Osteoblast (primary cell): ENCODE measurements at regions not wholly inside any gene's neighbourhood (a gene's known extent, or its start where the extent isn't known, plus 50 kb on each side); places are given as distances from the start of the nearest gene placed in this dataset.

ENCODE experiments used
- DNase-seq: peaks from one replicate; pipeline ENCODE4 v3.0.0; 2011; ENCODE audit warnings: low spot score, mixed read lengths; ENCODE audit not compliant: insufficient read length; ENCODE audit errors: missing footprints
- H2AFZ ChIP-seq: 2 replicates; pipeline ENCODE4 v1.6.0; 2011; ENCODE audit warnings: mild to moderate bottlenecking, low read length
- H3K27ac ChIP-seq: 2 replicates; pipeline ENCODE4 v1.5.1; 2011; ENCODE audit warnings: mild to moderate bottlenecking, low read depth, low read length, moderate library complexity
- H3K27me3 ChIP-seq: 2 replicates; pipeline ENCODE4 v1.6.0; 2012; ENCODE audit warnings: mild to moderate bottlenecking, control low read depth, inconsistent platforms, low read length, moderate library complexity; ENCODE audit not compliant: insufficient read depth
- H3K36me3 ChIP-seq: 2 replicates; pipeline ENCODE4 v1.5.1; 2011; ENCODE audit warnings: mild to moderate bottlenecking, low read length, control low read depth, moderate library complexity; ENCODE audit not compliant: insufficient read depth
- H3K4me1 ChIP-seq: 2 replicates; pipeline ENCODE4 v1.5.1; 2011; ENCODE audit warnings: mild to moderate bottlenecking, low read length, control low read depth, moderate library complexity; ENCODE audit not compliant: insufficient read depth
- H3K4me2 ChIP-seq: 2 replicates; pipeline ENCODE4 v1.6.0; 2011; ENCODE audit warnings: mild to moderate bottlenecking, low read length; ENCODE audit not compliant: insufficient read depth
- H3K4me3 ChIP-seq: fragments of 200-600 bp; sonication (generic); 3 replicates; pipeline ENCODE4 v1.5.1; 2012; ENCODE audit warnings: mild to moderate bottlenecking, low read length, inconsistent platforms; ENCODE audit not compliant: insufficient read depth
- H3K79me2 ChIP-seq: 2 replicates; pipeline ENCODE4 v1.6.0; 2012; ENCODE audit warnings: mild to moderate bottlenecking, low read length, control low read depth, inconsistent platforms; ENCODE audit not compliant: insufficient read depth
- H3K9me3 ChIP-seq: 2 replicates; pipeline ENCODE4 v1.5.1; 2011; ENCODE audit warnings: low read depth, low read length, control low read depth
- H4K20me1 ChIP-seq: 2 replicates; pipeline ENCODE4 v1.6.0; 2012; ENCODE audit warnings: mild to moderate bottlenecking, low read length, control low read depth; ENCODE audit not compliant: insufficient read depth
- CTCF ChIP-seq: IDR thresholded peaks from 2 replicates; pipeline ENCODE4 v1.5.1; 2011; ENCODE audit warnings: mild to moderate bottlenecking, low read depth, low read length, moderate library complexity; ENCODE audit errors: extremely low read depth

GRCh38 chr4:144291164-144291563 is 150.6 kb upstream of the GYPA start:
- Histone ChIP-seq H3K9me3 (no peaks in the 10 kb centered on the region), H3K4me2 (no peak overlapping the region), H3K79me2 (no peaks in the 10 kb centered on the region), H3K27ac (no peak overlapping the region), H2AFZ (no peak overlapping the region), H4K20me1 (no peaks in the 10 kb centered on the region), H3K36me3 (no peaks in the 10 kb centered on the region), H3K27me3 (no peaks in the 10 kb centered on the region), H3K4me1 (no peaks in the 10 kb centered on the region), H3K4me3 (no peak overlapping the region)
- TF ChIP-seq CTCF: no peak
- no peak for DNase-seq

GRCh38 chr4:144294211-144294610 is 153.7 kb upstream of the GYPA start:
- Histone ChIP-seq H3K4me1 (no peaks in the 10 kb centered on the region), H3K27me3 (no peaks in the 10 kb centered on the region), H3K27ac (no peak overlapping the region), H3K4me2 (no peak overlapping the region), H3K36me3 (no peaks in the 10 kb centered on the region), H4K20me1 (no peaks in the 10 kb centered on the region), H3K9me3 (no peaks in the 10 kb centered on the region), H3K4me3 (no peak overlapping the region), H2AFZ (no peak overlapping the region), H3K79me2 (no peaks in the 10 kb centered on the region)
- TF ChIP-seq CTCF: no peak
- no peak for DNase-seq

- Histone ChIP-seq H3K27ac (no peak overlapping the region), H3K4me2 (no peak overlapping the region), H3K4me3 (no peak overlapping the region), H4K20me1 (no peaks in the 10 kb centered on the region), H3K27me3 (no peaks in the 10 kb centered on the region), H3K79me2 (no peaks in the 10 kb centered on the region), H2AFZ (no peak overlapping the region), H3K9me3 (no peaks in the 10 kb centered on the region), H3K4me1 (no peaks in the 10 kb centered on the region), H3K36me3 (no peaks in the 10 kb centered on the region)
- no peak for TF ChIP-seq CTCF
- no peak for DNase-seq
Measured at GRCh38 chr4:144295286-144295995, 154.9 kb upstream of the GYPA start.

- Histone ChIP-seq H3K79me2 (no peaks in the 10 kb centered on the region), H3K4me1 (no peaks in the 10 kb centered on the region), H4K20me1 (no peaks in the 10 kb centered on the region), H3K4me2 (no peak overlapping the region), H3K4me3 (no peak overlapping the region), H3K27ac (no peak overlapping the region), H3K36me3 (no peaks in the 10 kb centered on the region), H3K27me3 (no peaks in the 10 kb centered on the region), H3K9me3 (no peaks in the 10 kb centered on the region), H2AFZ (no peak overlapping the region)
- TF ChIP-seq CTCF: no peak
- no peak for DNase-seq
Measured at GRCh38 chr4:144296941-144297340, 156.4 kb upstream of the GYPA start.
